Ureter (tissue), 1 donor: ENCODE measurements at regions not wholly inside any gene's neighbourhood (a gene's known extent, or its start where the extent isn't known, plus 50 kb on each side); places are given as distances from the start of the nearest gene placed in this dataset.

ENCODE experiments used
- DNase-seq: peaks from one replicate; pipeline ENCODE4 v3.0.0-alpha.2; 2020; ENCODE audit warnings: low spot score
- donor health status: DM: yes; HTN: yes; CAD: no.

DNA sequence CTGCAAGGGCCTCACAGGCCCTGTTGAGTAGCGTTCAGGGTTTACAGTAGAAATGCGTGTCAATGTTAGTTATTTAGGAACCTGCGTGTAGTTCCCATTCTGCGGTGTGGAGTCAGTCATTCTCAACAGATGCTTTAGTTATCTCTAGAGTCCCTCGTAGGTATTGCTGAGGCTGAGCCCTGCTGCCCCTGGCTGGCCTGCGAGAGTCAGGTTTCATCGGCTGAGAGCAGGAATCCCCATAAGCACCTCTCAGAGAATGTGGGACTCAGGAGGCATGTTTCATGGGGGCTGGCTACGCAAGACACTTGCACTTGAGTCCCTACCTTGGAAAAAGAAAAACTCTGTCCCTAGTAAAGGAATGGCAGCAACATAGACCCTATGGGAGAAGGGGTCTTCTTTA, 347.5 kb upstream of the ASIC2 start:
- DNase-seq, result no peak

DNA sequence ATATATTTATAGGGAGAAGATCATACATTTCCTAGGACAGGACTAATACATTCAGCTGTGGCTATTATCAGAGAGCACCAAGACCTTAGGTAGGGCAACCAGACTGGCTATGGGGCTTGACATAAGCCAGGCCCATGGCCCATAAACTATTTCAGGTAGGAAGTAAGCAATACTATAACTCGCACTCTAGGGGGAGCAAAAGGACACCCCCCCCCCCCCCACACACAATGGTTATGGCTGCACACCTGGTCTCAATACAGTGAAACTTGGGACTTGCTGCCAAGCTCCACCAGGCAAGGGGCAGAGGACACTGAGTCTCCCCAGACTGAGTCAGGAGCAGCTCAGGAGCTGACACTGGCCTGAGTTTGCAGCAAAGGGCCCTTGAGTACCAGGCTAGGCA, 348.9 kb upstream of the ASIC2 start:
- no peak for DNase-seq

DNA sequence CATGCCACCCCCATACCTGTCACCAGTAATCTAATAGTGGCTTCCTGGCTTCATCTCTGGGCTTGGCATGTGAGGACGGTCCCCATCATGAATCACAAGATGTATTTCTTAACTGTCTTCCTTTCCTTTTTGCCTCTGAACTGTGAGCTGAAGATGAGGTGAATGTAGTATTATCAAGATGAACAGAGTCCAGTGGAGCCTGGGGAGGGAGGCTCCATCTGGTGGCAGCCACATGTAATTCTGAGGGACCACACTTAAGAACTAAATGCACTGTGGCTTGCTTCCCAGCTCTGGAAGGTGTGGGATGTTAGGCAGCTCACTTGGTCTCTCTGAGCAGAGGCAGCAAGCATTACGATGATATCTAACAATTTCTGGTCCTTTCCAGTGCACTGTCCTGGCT, 354.9 kb upstream of the ASIC2 start:
- no peak for DNase-seq

DNA sequence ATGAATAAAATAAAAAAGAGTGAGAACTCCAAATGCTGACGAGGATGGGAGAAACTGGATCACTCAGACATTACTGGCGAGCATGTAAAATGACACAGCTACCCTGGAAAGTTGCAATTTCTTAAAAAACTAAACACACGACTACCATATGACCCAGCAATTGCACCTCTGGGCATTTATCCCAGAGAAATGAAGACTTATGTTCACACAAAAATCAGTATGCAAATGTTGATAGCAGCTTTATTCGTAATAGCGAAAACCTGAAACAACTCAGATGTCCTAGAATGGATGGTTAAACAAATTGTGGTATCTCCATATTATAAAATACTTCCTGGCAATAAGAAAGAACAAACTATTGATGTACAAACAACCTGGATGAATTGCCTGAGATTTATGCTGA, 357.2 kb upstream of the ASIC2 start:
- no peak for DNase-seq

DNA sequence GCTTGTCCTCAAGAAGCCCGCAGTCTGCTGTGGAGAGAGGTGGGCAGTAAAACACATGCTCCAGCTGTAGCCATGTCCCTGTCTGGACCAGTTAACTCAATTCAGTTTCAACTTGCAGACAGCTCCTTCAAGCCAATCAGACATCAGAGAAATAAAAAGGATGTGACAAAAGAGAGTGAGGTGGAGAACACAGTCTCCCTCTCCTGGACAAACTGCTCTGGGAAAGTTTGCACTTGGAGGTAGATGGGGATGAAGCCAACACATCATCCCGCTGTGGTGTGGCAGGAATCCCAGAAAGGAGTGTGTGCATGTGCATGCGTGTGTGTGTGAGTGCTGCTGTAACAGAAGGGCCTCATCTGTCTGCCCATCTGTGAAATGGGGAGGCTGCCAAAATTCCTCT, 358.6 kb upstream of the ASIC2 start:
- no peak for DNase-seq

DNA sequence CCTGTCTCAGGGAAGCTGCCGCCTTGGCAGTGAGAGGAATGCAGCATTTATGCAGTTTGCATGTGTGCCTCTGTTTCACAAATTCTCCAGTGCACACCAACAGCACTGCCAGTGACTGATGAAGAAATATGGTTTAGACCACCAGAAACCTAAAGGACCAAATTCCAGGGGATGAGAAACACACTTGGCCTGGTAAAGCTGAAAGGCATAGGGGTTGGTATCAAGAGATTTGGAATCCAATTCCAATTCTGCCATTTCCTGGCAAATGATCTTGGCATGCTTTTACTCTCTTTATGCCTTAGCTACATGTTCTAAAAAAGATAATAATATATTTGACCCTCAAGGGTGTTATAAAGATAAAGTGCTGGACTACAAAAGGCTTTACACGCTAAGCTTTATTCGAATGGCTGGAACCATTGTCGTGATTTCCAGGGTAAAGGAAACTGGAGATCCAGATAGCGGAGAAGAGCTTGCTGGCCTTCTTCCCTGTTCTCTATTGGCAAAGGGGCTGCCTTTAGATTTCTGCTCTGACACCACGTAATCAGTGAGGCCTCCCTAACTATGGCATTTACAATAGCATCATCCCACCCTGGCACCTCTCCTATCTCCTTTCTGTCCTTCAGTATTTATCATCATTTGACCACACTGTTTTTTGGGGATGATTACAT, 359.8 kb upstream of the ASIC2 start:
- DNase-seq, result no peak

DNA sequence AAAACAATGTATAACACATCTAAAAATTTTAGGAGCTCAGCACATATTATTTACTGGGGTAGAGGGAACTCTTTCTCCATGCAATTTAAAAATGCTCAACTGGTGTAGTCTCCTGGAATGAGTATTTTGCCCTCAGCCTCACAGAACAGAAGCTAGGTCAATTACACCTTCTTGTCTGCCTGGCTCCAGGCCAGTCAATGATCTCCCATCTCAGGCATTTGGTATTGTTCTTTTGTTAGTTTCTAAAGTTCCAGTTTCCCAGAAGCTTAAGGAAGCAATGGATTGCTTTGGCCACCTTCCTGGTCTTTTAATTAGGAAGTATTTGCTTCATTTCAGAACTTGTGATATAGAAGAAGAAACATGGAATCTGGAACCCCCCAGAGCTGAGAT, 360.3 kb upstream of the ASIC2 start:
- DNase-seq, result no peak

DNA sequence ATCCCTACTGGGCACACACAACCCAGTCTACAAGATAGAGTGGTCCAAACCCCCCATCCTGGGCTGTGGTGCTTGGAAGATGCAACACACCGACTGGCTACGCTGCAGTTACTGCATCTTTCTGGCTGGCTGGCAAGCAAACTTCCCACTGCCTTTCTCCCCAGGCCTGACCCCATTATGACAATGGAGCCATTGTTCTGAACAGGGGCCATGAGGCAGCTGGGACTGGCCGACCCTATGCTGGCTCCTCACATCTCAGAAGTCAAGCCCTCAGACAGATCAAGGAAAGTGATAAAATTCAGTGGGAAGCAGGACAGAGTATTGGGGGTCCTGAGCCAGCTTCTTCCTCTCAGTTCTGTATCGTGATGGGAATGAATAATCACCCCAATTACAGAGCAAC, 364.1 kb upstream of the ASIC2 start:
- DNase-seq, result no peak

DNA sequence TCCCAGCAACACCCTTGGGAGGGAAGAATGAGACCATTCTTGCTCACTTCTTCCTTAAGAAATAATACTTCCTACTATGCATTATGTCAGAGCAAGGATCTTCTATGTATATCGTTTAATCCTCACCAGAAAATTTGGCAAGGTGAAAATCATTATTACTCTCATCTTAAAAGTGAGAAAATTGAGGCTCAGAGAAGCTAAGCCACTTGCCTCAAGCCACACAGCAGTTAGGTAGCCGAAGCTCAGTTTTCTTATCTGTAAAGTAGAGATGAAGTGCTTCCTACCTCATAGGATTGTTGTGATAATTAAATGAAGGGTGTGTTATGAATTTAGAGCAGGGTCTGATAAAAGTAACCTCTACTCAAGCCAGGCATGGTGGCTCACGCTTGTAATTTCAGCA, 368.9 kb upstream of the ASIC2 start:
- no peak for DNase-seq

DNA sequence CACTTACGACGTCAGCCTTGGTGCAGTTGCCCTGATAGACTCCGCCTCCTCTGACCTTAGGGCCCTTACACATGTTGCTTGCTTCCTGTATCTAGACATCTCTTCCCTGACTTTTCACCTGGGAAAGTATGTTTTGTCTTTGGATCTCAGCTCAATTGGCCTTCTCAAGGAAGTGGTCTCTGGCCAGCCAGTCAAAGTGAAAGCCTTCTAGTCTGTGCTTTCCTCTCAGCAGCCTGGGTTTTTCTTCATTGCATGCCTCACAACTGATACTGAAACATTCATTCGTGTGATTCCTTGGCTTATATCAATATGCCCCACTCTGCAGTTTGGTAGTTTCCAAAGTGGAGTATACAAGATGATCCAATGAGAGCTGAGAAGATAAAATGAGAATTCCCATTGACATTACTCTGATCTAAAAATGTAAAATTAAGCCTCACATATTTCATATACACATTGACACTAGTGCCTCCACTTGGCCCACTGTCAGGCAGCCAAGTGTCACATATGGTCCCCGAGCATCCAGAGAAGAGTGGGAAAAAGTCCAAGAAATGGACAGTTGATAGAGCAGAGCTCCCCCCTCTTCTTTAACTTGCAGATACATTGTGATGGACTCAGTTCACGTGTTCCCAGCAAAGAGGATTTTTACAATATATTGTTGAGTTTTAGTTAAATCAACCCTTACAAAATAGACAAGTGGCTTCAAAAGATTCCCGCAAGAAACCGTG, 371.2 kb upstream of the ASIC2 start:
- no peak for DNase-seq

DNA sequence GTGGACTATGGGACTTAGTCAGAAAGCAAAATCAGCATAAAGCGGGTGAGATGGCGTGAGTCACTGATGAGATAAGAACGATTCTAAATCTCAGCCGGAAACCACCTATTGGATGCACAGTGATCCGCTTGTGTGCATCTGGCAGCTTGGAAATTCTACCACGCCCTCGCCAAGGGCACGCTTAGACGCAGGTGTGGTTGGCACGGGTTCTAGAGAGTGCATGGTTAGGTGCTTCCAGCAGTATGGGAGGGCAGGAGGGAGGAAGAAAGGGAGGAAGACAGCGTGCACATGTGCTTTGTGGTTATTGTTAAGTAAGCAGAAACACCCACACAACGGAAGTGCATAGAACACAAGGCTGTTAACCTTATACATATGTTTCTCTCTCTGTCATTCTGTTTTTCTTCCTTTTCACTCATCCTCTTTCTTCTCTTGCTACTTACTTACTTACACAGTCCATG, 374.0 kb upstream of the ASIC2 start:
- DNase-seq, result peak; percentile 54

DNA sequence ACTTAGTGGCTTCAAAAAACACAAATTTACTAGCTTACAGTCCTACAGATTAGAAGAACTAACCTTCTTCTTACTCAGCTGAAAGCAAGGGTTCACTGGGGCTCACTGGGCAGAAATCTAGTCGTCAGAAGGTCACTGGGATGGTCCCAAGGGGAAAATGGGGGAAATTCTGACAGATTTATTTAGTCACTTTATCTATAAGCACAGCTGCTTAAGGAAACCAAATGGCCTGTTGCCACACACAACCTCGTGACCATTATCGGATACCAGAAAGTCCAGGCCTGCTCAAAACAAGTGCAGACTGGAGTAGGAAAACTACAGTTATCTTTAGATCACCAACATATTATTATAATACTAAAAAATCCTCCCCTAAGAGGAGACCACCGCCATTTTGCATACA, 374.6 kb upstream of the ASIC2 start:
- DNase-seq, result peak; percentile 60

DNA sequence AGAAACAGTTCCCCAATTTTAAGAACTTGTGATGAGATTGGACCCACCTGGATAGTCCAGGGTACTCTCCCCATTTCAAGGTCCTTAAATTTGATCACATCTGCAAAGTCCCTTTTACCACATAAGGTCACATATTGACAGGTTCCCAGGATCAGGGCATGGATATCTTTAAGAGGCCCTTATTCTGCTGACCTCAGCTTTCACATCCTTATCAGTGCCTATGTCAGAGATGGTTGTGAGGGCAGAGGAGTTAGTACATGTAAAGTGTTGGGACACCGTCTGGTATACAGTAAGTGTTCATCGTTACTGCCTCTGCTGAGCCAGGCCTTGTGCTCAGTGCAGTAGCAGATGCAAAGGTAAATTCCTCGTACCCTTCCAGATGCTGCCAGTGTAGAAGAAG, 375.4 kb upstream of the ASIC2 start:
- no peak for DNase-seq

DNA sequence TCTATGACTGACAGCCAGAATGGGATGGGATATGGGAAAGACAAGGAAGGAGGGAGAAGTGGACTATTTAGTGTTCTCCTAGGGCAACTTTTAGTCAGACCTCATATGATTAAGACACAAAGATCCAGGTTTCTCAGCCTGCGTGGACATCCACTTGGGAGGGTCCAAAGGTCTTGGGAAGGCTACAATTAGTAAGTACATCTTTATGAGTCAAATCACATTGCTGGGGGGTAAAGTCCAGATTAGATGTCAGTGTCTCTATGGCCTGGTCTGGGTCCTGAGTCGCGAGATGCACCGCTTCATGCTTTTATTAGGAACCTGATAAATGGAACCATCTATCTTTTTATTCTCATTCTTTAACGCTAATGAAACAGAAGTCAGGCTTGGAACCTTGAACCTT, 378.4 kb upstream of the ASIC2 start:
- DNase-seq, result no peak

DNA sequence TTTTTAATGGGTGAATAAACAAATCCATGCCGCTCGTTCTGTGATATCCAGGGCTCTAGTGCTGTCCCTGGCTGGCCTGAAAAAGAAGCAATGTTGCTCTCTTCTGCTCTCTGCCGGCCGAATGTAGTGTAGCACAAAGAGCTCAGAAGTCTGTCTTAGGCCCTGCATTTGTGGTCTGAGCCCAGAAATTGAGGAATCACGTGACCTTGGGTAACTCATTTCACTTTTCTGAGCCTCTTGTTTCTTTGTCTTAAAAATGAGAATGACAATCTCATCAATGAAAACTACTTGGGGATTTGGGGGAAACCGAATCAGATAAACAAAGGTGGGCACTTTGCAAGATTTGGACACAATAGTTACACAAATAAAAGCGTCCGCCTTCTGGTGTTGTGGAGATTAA, 381.6 kb upstream of the ASIC2 start:
- peak; percentile 68 for DNase-seq

DNA sequence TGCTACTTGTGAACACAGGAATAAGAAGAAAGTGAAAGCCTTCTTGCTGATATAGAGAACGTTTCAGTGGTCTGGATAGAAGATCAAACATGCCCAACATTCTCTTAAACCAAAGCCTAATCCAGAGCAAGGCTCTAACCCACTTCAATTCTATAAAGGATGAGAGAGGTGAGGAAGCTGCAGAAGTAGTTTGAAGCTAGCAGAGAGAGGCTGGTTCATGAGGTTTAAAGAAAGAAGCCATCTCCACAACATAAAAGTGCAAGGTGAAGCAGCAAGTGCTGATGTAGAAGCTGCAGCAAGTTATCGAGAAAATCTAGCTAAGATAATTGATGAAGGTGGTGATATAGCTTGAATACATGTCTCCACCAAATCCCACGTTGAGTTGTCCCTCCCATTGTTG, 383.3 kb upstream of the ASIC2 start:
- DNase-seq, result no peak

DNA sequence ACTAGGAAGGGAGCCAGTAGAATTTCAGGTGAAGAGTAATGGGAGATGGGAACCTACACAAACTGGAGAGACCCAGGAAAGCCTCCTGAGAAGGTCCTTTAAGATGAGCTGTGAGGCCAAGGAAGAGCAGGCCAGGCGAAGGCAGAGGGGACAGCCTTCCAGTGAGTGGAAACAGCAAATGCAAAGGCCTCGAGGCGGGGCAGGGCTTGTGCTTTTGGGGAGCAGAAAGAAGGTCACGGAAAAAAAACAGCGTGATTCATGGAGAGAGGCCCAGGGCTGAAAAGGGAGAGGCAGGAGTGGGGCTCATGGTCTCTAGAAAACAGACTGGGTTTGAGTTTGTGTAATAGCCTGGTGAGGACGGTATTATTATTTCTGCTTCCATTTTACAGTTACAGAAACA, 386.5 kb upstream of the ASIC2 start:
- no peak for DNase-seq

DNA sequence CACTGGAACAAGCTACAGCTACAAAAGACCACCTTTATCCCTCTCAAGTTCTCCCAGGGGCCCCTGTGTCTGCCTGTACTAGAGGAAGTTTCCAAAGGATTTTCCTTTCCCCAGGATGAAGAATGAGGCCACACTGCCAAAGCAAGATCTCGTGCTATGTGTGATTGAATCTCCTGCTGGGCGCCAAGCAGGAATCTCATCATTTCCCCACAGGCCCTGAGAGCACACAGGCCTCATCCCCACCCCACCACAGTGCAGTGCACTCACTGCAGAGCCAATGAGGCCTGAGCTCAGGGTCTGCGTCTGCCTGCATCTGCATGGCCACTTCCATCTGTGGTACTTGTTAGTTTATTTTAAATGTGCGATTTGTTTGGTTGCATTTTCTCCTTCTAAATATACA, 387.4 kb upstream of the ASIC2 start:
- DNase-seq, result no peak

DNA sequence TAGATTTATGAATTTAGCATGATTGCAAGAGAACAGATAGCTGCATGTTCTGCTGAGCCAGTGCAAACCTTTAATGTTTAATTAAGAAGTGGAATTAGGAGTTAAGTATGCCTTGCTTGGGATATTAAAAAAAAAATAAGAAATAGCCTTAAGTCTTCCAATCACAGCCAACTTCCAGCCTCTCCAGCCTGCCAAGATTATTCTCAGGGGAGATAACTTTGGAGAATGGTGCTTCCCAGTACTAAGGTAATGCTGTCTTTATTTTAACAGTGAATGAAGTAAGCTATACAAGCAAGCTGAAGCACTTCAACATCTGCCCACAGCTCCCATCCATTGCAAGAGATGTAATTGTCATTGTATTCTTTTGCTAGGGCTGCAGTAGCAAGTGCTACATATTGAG, 389.5 kb upstream of the ASIC2 start:
- no peak for DNase-seq

DNA sequence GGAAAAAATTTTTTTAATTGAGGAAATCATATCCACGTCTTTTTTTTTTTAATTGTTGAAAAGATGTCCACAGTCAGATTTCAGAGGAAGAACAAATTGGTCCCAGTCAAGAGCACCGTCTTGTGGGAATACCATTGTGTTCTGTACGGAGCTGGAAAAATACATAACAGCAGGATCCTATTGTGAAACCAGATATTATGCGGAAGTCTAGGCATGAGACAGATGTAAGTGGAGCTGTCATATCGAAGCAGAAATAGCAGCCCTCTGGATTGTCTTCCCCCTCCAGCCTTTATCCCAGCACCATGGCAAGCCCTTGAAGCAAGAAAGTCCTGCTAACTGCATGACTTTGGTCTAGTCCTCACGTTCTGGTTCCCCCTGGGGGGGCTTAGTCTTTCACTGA, 391.6 kb upstream of the ASIC2 start:
- no peak for DNase-seq

DNA sequence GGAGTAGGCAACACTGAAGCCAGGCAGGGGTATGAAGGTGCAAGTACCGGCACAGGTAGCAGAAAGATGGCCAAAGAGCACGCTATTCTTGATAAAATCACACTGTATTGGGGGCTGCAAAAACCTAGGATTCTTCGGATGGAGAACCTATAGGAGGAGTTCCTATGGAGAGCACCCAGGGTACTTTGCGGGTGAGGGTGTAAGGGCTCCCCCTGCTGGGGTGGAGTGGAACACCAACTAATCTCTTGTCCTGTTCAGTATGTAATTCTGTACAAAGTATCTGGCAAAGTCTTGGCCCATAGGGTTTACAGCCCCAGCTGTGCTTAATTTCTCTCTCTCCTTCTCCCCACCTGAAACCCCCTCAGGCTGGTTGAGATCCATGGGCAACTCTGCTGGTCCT, 393.1 kb upstream of the ASIC2 start:
- DNase-seq, result no peak

DNA sequence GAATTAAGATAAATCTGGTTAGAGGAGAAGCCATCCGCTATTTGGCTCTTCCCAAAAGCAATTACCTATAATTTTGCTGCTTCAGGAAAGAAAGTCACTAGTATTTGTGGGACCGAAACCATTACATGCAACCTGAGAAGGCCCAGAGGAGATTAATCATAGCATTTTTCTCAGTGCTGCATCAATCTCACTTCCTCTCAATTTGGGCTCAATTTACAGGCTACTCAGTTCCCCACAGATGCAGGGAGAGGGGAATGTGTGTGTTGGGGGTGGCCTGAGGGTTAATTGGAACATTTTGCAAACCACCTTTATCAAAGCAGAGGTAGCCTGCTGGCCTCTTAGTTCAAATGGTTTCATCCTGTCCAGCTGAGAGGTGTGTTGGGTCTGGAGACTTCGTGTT, 394.7 kb upstream of the ASIC2 start:
- DNase-seq, result no peak

DNA sequence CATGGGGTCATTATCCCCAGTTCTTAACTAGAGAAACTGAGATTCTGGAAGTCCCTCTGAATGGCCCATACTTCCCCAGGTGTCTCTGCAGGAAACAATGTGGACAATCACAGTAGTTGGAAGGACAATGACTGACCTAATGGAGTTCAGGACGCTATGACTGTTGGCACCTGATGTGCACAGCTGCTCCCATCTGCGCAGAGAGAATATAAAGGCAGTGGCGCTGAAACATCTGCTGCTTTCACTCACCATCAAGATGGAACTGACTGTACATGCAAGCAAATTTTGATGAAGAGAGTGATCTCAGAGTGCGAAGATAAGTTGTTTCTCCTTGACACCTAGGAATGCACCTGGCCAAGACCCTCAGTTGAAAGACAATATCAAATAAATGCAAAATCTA, 395.7 kb upstream of the ASIC2 start:
- no peak for DNase-seq

DNA sequence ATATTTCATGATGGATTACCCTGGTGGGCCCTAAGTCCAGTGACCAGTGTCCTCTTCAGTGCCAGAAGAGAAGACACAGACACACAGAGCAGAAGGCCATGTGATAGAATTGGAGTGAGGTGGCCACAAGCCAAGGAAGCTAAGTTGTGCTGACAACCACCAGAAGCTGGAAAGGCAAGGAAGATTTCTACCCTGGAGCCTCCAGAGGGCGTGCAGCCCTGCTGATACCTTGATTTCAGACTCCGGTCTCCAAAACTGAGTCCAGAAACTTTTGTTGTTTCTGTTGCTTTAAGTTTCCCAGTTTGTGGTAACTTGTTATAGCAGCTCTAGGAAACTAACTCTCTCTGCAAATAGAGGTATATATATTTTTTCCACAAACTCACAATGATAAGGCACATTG, 396.6 kb upstream of the ASIC2 start:
- no peak for DNase-seq
